ENCODE measurements at regions not wholly inside any gene's neighbourhood (a gene's known extent, or its start where the extent isn't known, plus 50 kb on each side); places are given as distances from the start of the nearest gene placed in this dataset.

DNA sequence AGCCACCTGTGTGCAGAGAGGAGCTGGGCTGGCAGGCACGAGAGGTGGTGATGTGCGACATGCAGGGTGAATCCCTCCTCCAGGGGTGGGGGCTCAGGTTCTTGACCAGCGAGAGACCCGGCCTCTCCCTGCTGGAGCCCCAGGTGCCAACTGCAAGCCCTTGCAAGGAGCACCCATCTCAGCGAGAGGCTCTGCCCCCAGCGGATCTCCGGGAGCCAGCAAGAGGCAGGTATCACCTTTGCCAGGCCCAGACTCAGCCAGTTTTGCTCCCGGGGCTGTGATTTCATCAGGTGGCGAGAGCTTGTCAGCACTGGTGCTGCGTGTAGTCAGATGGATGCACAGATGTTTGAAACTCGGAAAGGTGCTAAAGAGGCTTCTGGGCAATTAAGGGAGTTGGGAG, 87.7 kb downstream of the TFAP2C start:
- TF ChIP-seq, protein P1, sequence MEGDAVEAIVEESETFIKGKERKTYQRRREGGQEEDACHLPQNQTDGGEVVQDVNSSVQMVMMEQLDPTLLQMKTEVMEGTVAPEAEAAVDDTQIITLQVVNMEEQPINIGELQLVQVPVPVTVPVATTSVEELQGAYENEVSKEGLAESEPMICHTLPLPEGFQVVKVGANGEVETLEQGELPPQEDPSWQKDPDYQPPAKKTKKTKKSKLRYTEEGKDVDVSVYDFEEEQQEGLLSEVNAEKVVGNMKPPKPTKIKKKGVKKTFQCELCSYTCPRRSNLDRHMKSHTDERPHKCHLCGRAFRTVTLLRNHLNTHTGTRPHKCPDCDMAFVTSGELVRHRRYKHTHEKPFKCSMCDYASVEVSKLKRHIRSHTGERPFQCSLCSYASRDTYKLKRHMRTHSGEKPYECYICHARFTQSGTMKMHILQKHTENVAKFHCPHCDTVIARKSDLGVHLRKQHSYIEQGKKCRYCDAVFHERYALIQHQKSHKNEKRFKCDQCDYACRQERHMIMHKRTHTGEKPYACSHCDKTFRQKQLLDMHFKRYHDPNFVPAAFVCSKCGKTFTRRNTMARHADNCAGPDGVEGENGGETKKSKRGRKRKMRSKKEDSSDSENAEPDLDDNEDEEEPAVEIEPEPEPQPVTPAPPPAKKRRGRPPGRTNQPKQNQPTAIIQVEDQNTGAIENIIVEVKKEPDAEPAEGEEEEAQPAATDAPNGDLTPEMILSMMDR (IDR thresholded peaks at IDR 0.05; ENCODE audit: low read depth, low read length), result no peak
- H3K27me3 ChIP-seq (ENCODE audit: insufficient read depth, low read depth, severe bottlenecking), result peaks cover 91% of the 10 kb centered on the region
- no peaks in the 10 kb centered on the region for H3K36me3 ChIP-seq
- peak; percentile 8 for DNase-seq
- no peaks in the 10 kb centered on the region for H3K9me3 ChIP-seq (ENCODE audit: severe bottlenecking)
- H3K27ac ChIP-seq, result no peak overlapping the region
- no peak overlapping the region for H3K4me3 ChIP-seq (ENCODE audit: low read depth, low read length)

DNA sequence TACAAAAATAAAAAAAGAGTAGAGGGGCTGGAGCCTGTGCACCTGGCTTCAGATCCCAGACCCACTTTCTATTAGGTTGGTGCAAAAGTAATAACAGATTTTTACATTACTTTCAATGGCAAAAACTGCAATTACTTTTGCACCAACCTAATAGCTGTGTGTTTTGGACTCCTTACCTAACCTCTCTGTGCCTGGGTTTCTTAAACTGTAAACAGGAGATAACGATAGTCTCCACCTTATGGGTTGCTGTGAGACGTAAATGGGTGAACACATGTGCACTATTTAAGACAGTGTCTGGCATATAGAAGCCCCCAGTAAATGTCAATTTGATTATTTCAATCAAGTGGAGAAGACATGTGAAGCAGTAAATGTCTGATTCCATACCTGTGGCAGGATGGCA, 89.7 kb downstream of the TFAP2C start:
- Histone ChIP-seq H3K27ac (no peak overlapping the region), H3K27me3 (ENCODE audit: insufficient read depth, low read depth, severe bottlenecking) (peaks cover 91% of the 10 kb centered on the region), H3K4me3 (ENCODE audit: low read depth, low read length) (no peak overlapping the region), H3K9me3 (ENCODE audit: severe bottlenecking) (no peaks in the 10 kb centered on the region), H3K36me3 (no peaks in the 10 kb centered on the region)
- no peak for DNase-seq
- TF ChIP-seq, protein P1 (IDR thresholded peaks at IDR 0.05; ENCODE audit: low read depth, low read length), result no peak

DNA sequence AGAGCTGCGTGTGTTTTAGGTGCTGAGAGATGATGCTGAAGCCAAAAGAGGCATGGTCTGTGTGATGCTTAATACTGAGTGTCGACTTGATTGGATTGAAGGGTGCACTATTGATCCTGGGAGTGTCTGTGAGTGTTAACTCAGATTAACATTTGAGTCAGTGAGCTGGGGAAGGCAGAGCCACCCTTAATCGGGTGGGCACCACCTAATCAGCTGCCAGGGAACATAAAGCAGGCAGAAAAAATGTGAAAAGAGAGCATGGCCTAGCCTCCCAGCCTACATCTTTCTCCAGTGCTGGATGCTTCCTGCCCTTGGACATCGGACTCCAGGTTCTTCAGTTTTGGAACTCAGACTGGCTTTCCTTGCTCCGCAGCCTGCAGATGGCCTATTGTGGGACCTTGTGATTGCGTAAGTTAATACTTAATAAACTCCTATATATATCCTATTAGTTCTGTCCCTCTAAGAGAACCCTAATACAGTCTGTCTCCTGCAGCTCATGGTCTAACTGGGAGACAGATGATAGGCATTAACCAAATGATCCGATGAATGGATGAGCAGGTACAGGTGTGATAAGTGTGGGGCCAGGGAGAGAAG, 91.6 kb downstream of the TFAP2C start:
- Histone ChIP-seq H3K27ac (no peak overlapping the region), H3K36me3 (no peaks in the 10 kb centered on the region), H3K27me3 (ENCODE audit: insufficient read depth, low read depth, severe bottlenecking) (peaks cover 86% of the 10 kb centered on the region), H3K4me3 (ENCODE audit: low read depth, low read length) (no peak overlapping the region), H3K9me3 (ENCODE audit: severe bottlenecking) (no peaks in the 10 kb centered on the region)
- DNase-seq, result no peak
- TF ChIP-seq, protein P1 (IDR thresholded peaks at IDR 0.05; ENCODE audit: low read depth, low read length), result no peak

DNA sequence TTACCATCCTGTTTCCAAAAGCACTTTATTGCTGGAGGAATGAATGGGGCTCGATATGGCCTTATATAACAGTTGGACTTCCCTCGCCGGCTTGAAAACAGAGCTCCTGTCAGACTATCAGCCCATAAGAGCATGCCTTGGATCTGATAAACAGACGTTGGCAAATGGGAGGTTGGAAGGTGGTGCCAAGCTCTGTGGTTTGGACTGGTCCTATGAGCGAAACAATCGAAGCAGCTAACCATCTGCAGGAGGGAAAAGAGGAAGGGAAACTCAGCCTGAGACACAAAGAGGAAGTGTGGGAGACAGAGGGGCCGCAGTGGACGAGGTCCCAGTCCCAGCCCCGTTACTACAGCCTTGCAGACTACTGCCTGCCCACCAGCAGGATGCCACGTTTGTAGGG, 92.9 kb downstream of the TFAP2C start:
- H3K27ac ChIP-seq, result no peak overlapping the region
- H3K4me3 ChIP-seq (ENCODE audit: low read depth, low read length), result no peak overlapping the region
- H3K9me3 ChIP-seq (ENCODE audit: severe bottlenecking), result no peaks in the 10 kb centered on the region
- no peak for DNase-seq
- TF ChIP-seq, protein P1 (IDR thresholded peaks at IDR 0.05; ENCODE audit: low read depth, low read length), result no peak
- no peaks in the 10 kb centered on the region for H3K36me3 ChIP-seq
- H3K27me3 ChIP-seq (ENCODE audit: insufficient read depth, low read depth, severe bottlenecking), result peaks cover 86% of the 10 kb centered on the region

DNA sequence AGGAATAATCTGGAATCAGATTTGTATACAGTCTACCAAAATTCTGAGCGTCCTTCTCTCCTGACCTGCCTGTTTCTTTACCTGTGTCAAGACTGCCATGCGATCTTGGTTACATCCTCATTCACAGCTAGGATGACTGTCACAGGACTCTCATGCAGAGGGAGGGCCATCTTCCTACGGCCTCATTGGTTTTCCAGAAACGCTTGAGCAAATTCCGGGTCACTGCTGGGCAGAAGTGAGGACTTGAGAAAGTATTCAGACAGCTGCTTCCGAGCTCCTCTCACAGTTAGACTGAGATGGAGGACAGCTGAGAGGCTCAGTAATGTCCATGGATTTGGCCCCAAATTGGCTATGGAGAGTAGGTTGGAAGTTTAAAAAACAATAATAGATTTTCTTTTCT, 94.2 kb downstream of the TFAP2C start:
- H3K27me3 ChIP-seq (ENCODE audit: insufficient read depth, low read depth, severe bottlenecking), result peaks cover 90% of the 10 kb centered on the region
- H3K4me3 ChIP-seq (ENCODE audit: low read depth, low read length), result no peak overlapping the region
- H3K9me3 ChIP-seq (ENCODE audit: severe bottlenecking), result no peaks in the 10 kb centered on the region
- no peak for DNase-seq
- no peak overlapping the region for H3K27ac ChIP-seq
- H3K36me3 ChIP-seq, result no peaks in the 10 kb centered on the region
- TF ChIP-seq, protein P1 (IDR thresholded peaks at IDR 0.05; ENCODE audit: low read depth, low read length), result no peak

DNA sequence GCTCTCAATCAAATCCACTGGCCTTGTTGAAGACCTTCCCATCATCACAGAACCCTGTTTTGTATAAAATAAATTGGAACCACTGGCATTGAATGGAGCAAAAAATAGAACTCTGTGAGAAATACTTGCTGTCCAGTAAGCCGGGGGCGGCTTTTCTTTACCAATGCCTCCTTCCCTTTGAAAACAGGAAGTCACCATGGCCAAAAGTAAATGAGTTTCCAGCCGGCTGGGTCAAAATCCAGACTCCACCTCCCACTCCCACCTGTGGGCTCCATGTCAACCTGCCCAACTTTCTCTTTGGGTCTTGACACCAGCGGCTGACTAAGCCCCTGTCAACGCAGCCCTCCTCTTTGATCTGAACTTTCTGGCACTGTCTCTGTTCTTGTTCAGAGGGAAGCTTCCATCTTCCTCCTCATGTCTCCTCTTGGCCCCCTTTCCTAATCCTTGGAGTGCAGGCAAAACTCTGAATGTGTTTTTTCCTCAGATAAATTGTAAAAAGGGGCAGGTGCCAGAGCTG, 95.2 kb downstream of the TFAP2C start:
- peaks cover 88% of the 10 kb centered on the region for H3K27me3 ChIP-seq (ENCODE audit: insufficient read depth, low read depth, severe bottlenecking)
- no peaks in the 10 kb centered on the region for H3K36me3 ChIP-seq
- TF ChIP-seq, protein P1 (IDR thresholded peaks at IDR 0.05; ENCODE audit: low read depth, low read length), result no peak
- H3K27ac ChIP-seq, result no peak overlapping the region
- no peaks in the 10 kb centered on the region for H3K9me3 ChIP-seq (ENCODE audit: severe bottlenecking)
- H3K4me3 ChIP-seq (ENCODE audit: low read depth, low read length), result no peak overlapping the region
- DNase-seq, result no peak

Data from WERI-Rb-1 (cell line).